Endothelial cell of umbilical vein (primary cell): ENCODE measurements at regions not wholly inside any gene's neighbourhood (a gene's known extent, or its start where the extent isn't known, plus 50 kb on each side); places are given as distances from the start of the nearest gene placed in this dataset.

Source experiments
- BruUV-seq: library from RNA; stranded (reverse); fragments of 400-500 nt; replicated peaks from 2 replicates; lab custom pipeline; 2021; lab: Mats Ljungman, UMichigan
- CTCF ChIA-PET: fragments of 300-600, 350-600 bp; sonication (Branson Sonifier 250); formaldehyde crosslinking; loops from one replicate; lab custom pipeline; 2021; ENCODE audit warnings: antibody characterized with exemption, inconsistent platforms; lab: Charles Lee
- POLR2A ChIA-PET: fragments of 300-600, 350-600 bp; sonication (Branson Sonifier 250); formaldehyde crosslinking; loops from one replicate; lab custom pipeline; 2021; ENCODE audit warnings: antibody characterized with exemption, inconsistent platforms; lab: Charles Lee
- DNase-seq: peaks from one replicate; pipeline ENCODE4 v3.0.0-alpha.2; 2011; ENCODE audit warnings: low read depth, low spot score
- FAIRE-seq: peaks from 2 replicates; lab custom pipeline; 2011; peaks lifted over from hg19 to GRCh38; lab: Jason Lieb, UNC
- H2AFZ ChIP-seq: 2 replicates; pipeline ENCODE4 v1.6.0; 2012; ENCODE audit warnings: low read depth, low read length, control low read depth, inconsistent platforms
- H3K27ac ChIP-seq: 2 replicates; pipeline ENCODE4 v1.5.1; 2011; ENCODE audit warnings: low read depth, mild to moderate bottlenecking, control low read depth, low read length, moderate library complexity; ENCODE audit not compliant: insufficient read depth
- H3K27me3 ChIP-seq, 2 experiments: 2 replicates each; pipeline versions ENCODE4 v1.6.0 to v1.6.1; 2011; ENCODE audit warnings: low read length in 2 of 2, mixed read lengths in 1 of 2; ENCODE audit not compliant: control insufficient read depth in 2 of 2, insufficient read depth in 2 of 2
- H3K36me3 ChIP-seq, 2 experiments: 2 replicates in 1 of 2; 3 replicates in 1 of 2; pipeline ENCODE4 v1.5.1; 2011; ENCODE audit warnings: low read length in 2 of 2, mild to moderate bottlenecking in 1 of 2, moderate library complexity in 1 of 2; ENCODE audit not compliant: control insufficient read depth in 2 of 2, insufficient read depth in 2 of 2; ENCODE audit errors: extremely low read depth in 1 of 2
- H3K4me1 ChIP-seq: 3 replicates; pipeline ENCODE4 v1.5.1; 2011; ENCODE audit warnings: mild to moderate bottlenecking, low read length; ENCODE audit not compliant: control insufficient read depth, insufficient read depth; ENCODE audit errors: extremely low read depth
- H3K4me2 ChIP-seq: 2 replicates; pipeline ENCODE4 v1.6.1; 2011; ENCODE audit warnings: low read length, control low read depth, mixed read lengths; ENCODE audit not compliant: insufficient read depth
- H3K4me3 ChIP-seq, 3 experiments: fragments of 200-600 bp in 1 of 3; sonication (generic), shearing (Covaris generic) in 1 of 3; replicated peaks in 1 of 3; 2 replicates each; pipeline ENCODE4 v1.5.1; 2011 to 2016; ENCODE audit warnings: control low read depth in 3 of 3, low read length in 3 of 3, mild to moderate bottlenecking in 2 of 3, inconsistent platforms in 1 of 3, low read depth in 1 of 3, moderate library complexity in 1 of 3; ENCODE audit not compliant: insufficient read depth in 1 of 3
- H3K79me2 ChIP-seq: 2 replicates; pipeline ENCODE4 v1.6.0; 2012; ENCODE audit warnings: low read length, inconsistent platforms; ENCODE audit not compliant: control insufficient read depth, insufficient read depth
- H3K9ac ChIP-seq: replicated peaks from 2 replicates; pipeline ENCODE3; 2011; ENCODE audit warnings: low read length, control low read depth; ENCODE audit not compliant: insufficient read depth; ENCODE audit errors: extremely low read depth
- H3K9me1 ChIP-seq: replicated peaks from 3 replicates; pipeline ENCODE4 v1.6.0; 2011; ENCODE audit warnings: mild to moderate bottlenecking, low read length; ENCODE audit not compliant: control insufficient read depth, insufficient read depth; ENCODE audit errors: extremely low read depth
- H3K9me3 ChIP-seq: replicated peaks from 2 replicates; pipeline ENCODE4 v1.5.1; 2012; ENCODE audit warnings: low read length, inconsistent platforms; ENCODE audit not compliant: control insufficient read depth, insufficient read depth
- H4K20me1 ChIP-seq: replicated peaks from 2 replicates; pipeline ENCODE3; 2011; ENCODE audit warnings: mild to moderate bottlenecking, low read length; ENCODE audit not compliant: control insufficient read depth, insufficient read depth; ENCODE audit errors: extremely low read depth
- CTCF ChIP-seq, 2 donors: IDR thresholded peaks; 1 replicate in 1 of 2; 2 replicates in 1 of 2; pipeline ENCODE4 v1.5.1; 2011; ENCODE audit warnings: low read length in 2 of 2, mild to moderate bottlenecking in 2 of 2, moderate library complexity in 2 of 2, control low read depth in 1 of 2, inconsistent platforms in 1 of 2, low read depth in 1 of 2; ENCODE audit not compliant: insufficient read depth in 1 of 2; ENCODE audit errors: extremely low read depth in 1 of 2
- EZH2 ChIP-seq: IDR thresholded peaks from 2 replicates; pipeline ENCODE4 v1.6.1; 2012; ENCODE audit warnings: borderline replicate concordance, low read depth, mild to moderate bottlenecking, moderate library complexity, low read length, inconsistent platforms; ENCODE audit not compliant: severe bottlenecking
- FOS ChIP-seq: IDR thresholded peaks from 2 replicates; pipeline ENCODE4 v1.6.1; 2011; ENCODE audit warnings: mild to moderate bottlenecking, low read length, moderate library complexity, borderline replicate concordance; ENCODE audit not compliant: insufficient read depth
- GATA2 ChIP-seq: IDR thresholded peaks from 2 replicates; pipeline ENCODE4 v1.7.0; 2011; ENCODE audit warnings: low read depth, mild to moderate bottlenecking, moderate library complexity, mixed read lengths, low read length; ENCODE audit not compliant: insufficient read length, insufficient read depth
- JUN ChIP-seq: IDR thresholded peaks from 2 replicates; pipeline ENCODE4 v1.6.1; 2011; ENCODE audit warnings: borderline replicate concordance, low read depth; ENCODE audit not compliant: insufficient read length, insufficient read depth
- MAX ChIP-seq: IDR thresholded peaks from 2 replicates; pipeline ENCODE4 v1.6.1; 2011; ENCODE audit not compliant: insufficient read depth, insufficient read length
- MYC ChIP-seq: IDR thresholded peaks from one replicate; pipeline ENCODE4 v1.6.1; 2011; ENCODE audit warnings: mild to moderate bottlenecking, low read depth, low read length
- POLR2A ChIP-seq: IDR thresholded peaks from 2 replicates; pipeline ENCODE4 v1.6.1; 2012; ENCODE audit warnings: low read depth, mild to moderate bottlenecking, control low read depth, low read length
- POLR2AphosphoS5 ChIP-seq: IDR thresholded peaks from 2 replicates; pipeline ENCODE4 v1.6.1; 2012; ENCODE audit warnings: low read depth, mild to moderate bottlenecking, control low read depth, low read length, moderate library complexity; ENCODE audit not compliant: insufficient read depth
- dilution Hi-C: fragments of 300-500 bp; cut with MboI; formaldehyde crosslinking; loops from one replicate; pipeline ENCODE4 v1.15.0; 2019; ENCODE audit warnings: low sequenced_read_pairs; ENCODE audit not compliant: extremely low pct_ligation_motif_present
- intact Hi-C: fragments of 100-400 bp; cut with micrococcal nuclease; formaldehyde crosslinking; loops from one replicate; pipeline ENCODE4 v1.10.0; 2022

GRCh38 chr1:5053744-5054143 is 399.3 kb downstream of the AJAP1 start:
- Histone ChIP-seq H3K27me3 (no peaks in the 10 kb centered on the region), H3K9me3 (no peaks in the 10 kb centered on the region), H4K20me1 (no peaks in the 10 kb centered on the region), H3K36me3 (no peaks in the 10 kb centered on the region), H3K4me1 (no peaks in the 10 kb centered on the region), H3K9ac (no peak overlapping the region), H3K79me2 (no peaks in the 10 kb centered on the region), H2AFZ (no peak overlapping the region), H3K4me2 (no peak overlapping the region), H3K9me1 (no peaks in the 10 kb centered on the region), H3K27ac (no peak overlapping the region), H3K4me3 (no peak overlapping the region)
- POLR2A ChIA-PET = no interaction called here
- no peak for FAIRE-seq
- dilution Hi-C loops (no loop called here), intact Hi-C loops (no loop called here)
- no peak for DNase-seq
- CTCF ChIA-PET = no interaction called here
- TF ChIP-seq EZH2 (no peak), CTCF (IDR thresholded peaks at IDR 0.05; ENCODE audit: extremely low read depth in 1 of 2, insufficient read depth in 1 of 2, low read depth in 1 of 2, low read length in 2 of 2) (no peak), GATA2 (no peak), POLR2AphosphoS5 (no peak), MAX (no peak), FOS (no peak), MYC (no peak), POLR2A (no peak), JUN (no peak)
- BruUV-seq = no TSS peak
